SK-N-SH (cell line): ENCODE measurements at regions not wholly inside any gene's neighbourhood (a gene's known extent, or its start where the extent isn't known, plus 50 kb on each side); places are given as distances from the start of the nearest gene placed in this dataset.

Experiments used
- CTCF ChIA-PET: fragments of 300-600, 350-600 bp; formaldehyde crosslinking; extraction: SDS; loops from one replicate; lab custom pipeline; 2021; lab: Yijun Ruan, JAX
- POLR2A ChIA-PET: fragments of 350-600 bp; sonication (Branson Sonifier 250); formaldehyde crosslinking; extraction: SDS; loops from one replicate; lab custom pipeline; 2020; ENCODE audit warnings: antibody characterized with exemption, inconsistent platforms; lab: Yijun Ruan, JAX
- DNase-seq: peaks from one replicate; pipeline ENCODE4 v3.0.0; 2012
- H2AFZ ChIP-seq: fragments of 200-600 bp; sonication (generic); 2 replicates; pipeline ENCODE4 v1.8.1; 2016; ENCODE audit warnings: antibody characterized with exemption, mild to moderate bottlenecking, low read depth
- H3F3A ChIP-seq: fragments of 200-600 bp; sonication (generic); replicated peaks from 2 replicates; pipeline ENCODE3; 2016; ENCODE audit warnings: antibody characterized with exemption, mild to moderate bottlenecking; ENCODE audit not compliant: insufficient read depth
- H3K27ac ChIP-seq, 2 experiments: fragments of 200-500 bp in 1 of 2; fragments of 200-600 bp in 1 of 2; sonication (Bioruptor generic) in 1 of 2; sonication (generic), shearing (Covaris generic) in 1 of 2; 2 replicates each; pipeline versions ENCODE4 v1.5.1 to v1.6.1; 2014 to 2016; ENCODE audit warnings: low read depth in 2 of 2, inconsistent platforms in 1 of 2, low read length in 1 of 2, mild to moderate bottlenecking in 1 of 2, mixed read lengths in 1 of 2
- H3K27me3 ChIP-seq: fragments of 200-600 bp; sonication (generic), shearing (Covaris generic); 2 replicates; pipeline ENCODE4 v1.6.1; 2016; ENCODE audit warnings: mixed run types; ENCODE audit not compliant: insufficient read depth
- H3K36me3 ChIP-seq, 2 experiments: fragments of 200-500 bp in 1 of 2; fragments of 200-600 bp in 1 of 2; sonication (Bioruptor generic) in 1 of 2; sonication (generic) in 1 of 2; replicated peaks in 1 of 2; 2 replicates each; pipeline versions ENCODE3 to v1.5.1; 2014 to 2016; ENCODE audit warnings: low read length in 1 of 2, mild to moderate bottlenecking in 1 of 2; ENCODE audit not compliant: insufficient read depth in 2 of 2, control insufficient read depth in 1 of 2
- H3K4me1 ChIP-seq, 2 experiments: fragments of 200-500 bp in 1 of 2; fragments of 200-600 bp in 1 of 2; sonication (Bioruptor generic) in 1 of 2; sonication (generic), shearing (Covaris generic) in 1 of 2; 2 replicates each; pipeline versions ENCODE4 v1.5.1 to v1.6.1; 2014 to 2016; ENCODE audit warnings: low read depth in 1 of 2, low read length in 1 of 2, mixed run types in 1 of 2; ENCODE audit not compliant: insufficient read depth in 2 of 2, control insufficient read depth in 1 of 2
- H3K4me2 ChIP-seq: fragments of 200-600 bp; sonication (generic), shearing (Covaris generic); 2 replicates; pipeline ENCODE4 v1.6.1; 2017; ENCODE audit warnings: mixed run types
- H3K4me3 ChIP-seq, 2 experiments: fragments of 200-500 bp in 1 of 2; fragments of 200-600 bp in 1 of 2; sonication (Bioruptor generic) in 1 of 2; sonication (generic), shearing (Covaris generic) in 1 of 2; 2 replicates each; pipeline versions ENCODE4 v1.5.1 to v1.8.1; 2014 to 2016; ENCODE audit warnings: low read depth in 2 of 2, inconsistent platforms in 1 of 2, low read length in 1 of 2, mild to moderate bottlenecking in 1 of 2, mixed read lengths in 1 of 2, moderate library complexity in 1 of 2
- H3K79me2 ChIP-seq: fragments of 200-600 bp; sonication (generic); 2 replicates; pipeline ENCODE4 v1.8.1; 2017; ENCODE audit warnings: mild to moderate bottlenecking; ENCODE audit not compliant: insufficient read depth
- H3K9ac ChIP-seq: fragments of 200-600 bp; sonication (generic); 2 replicates; pipeline ENCODE4 v1.6.1; 2017; ENCODE audit warnings: mixed run types
- H3K9me2 ChIP-seq: fragments of 200-600 bp; sonication (generic); 2 replicates; pipeline ENCODE4 v1.6.1; 2017; ENCODE audit warnings: mixed run types
- H3K9me3 ChIP-seq: fragments of 200-600 bp; sonication (generic); 2 replicates; pipeline ENCODE4 v1.6.1; 2017; ENCODE audit warnings: mixed run types, mild to moderate bottlenecking, moderate library complexity
- H4K20me1 ChIP-seq: fragments of 200-600 bp; sonication (generic); 2 replicates; pipeline ENCODE4 v1.6.1; 2017; ENCODE audit warnings: mild to moderate bottlenecking, mixed run types; ENCODE audit not compliant: insufficient read depth
- CTCF ChIP-seq: fragments of 200-600 bp; sonication (generic); IDR thresholded peaks from 2 replicates; pipeline ENCODE4 v1.6.1; 2017; ENCODE audit warnings: antibody characterized with exemption, mild to moderate bottlenecking, moderate library complexity
- EP300 ChIP-seq, 2 experiments: IDR thresholded peaks; 2 replicates each; pipeline versions ENCODE4 v1.4.0 to v1.6.1; 2012; ENCODE audit warnings: borderline replicate concordance in 1 of 2, low read depth in 1 of 2, low read length in 1 of 2
- EZH2phosphoT487 ChIP-seq: fragments of 200-600 bp; sonication (generic); IDR thresholded peaks from 2 replicates; pipeline ENCODE4 v1.6.1; 2017; ENCODE audit warnings: low read depth, mixed run types, mild to moderate bottlenecking, antibody characterized with exemption, moderate library complexity, borderline replicate concordance
- FOXM1 ChIP-seq: IDR thresholded peaks from 2 replicates; pipeline ENCODE4 v1.4.0; 2012; ENCODE audit warnings: low read depth, mild to moderate bottlenecking
- GATA2 ChIP-seq: sonication (generic); formaldehyde crosslinking; IDR thresholded peaks from 2 replicates; pipeline ENCODE4 v1.5.0; 2020; ENCODE audit warnings: mild to moderate bottlenecking, missing genetic modification reagents
- IRF3 ChIP-seq: fragments of 150-350 bp; IDR thresholded peaks from 2 replicates; pipeline ENCODE4 v1.6.1; 2016; ENCODE audit warnings: mild to moderate bottlenecking, low read depth, low read length
- MEF2A ChIP-seq: IDR thresholded peaks from 2 replicates; pipeline ENCODE4 v1.4.0; 2012; ENCODE audit warnings: low read depth, borderline replicate concordance
- MXI1 ChIP-seq: IDR thresholded peaks from 2 replicates; pipeline ENCODE4 v1.6.1; 2012; ENCODE audit warnings: mild to moderate bottlenecking, low read depth, low read length, improper control_type of control experiment
- NFIC ChIP-seq: IDR thresholded peaks from 2 replicates; pipeline ENCODE4 v1.4.0; 2012; ENCODE audit warnings: borderline replicate concordance
- NRF1 ChIP-seq: IDR thresholded peaks from 2 replicates; pipeline ENCODE4 v1.6.1; 2012; ENCODE audit warnings: low read depth, mild to moderate bottlenecking, low read length
- RFX5 ChIP-seq: IDR thresholded peaks from 2 replicates; pipeline ENCODE4 v1.6.1; 2012; ENCODE audit warnings: mild to moderate bottlenecking, improper control_type of control experiment, low read length
- RXRA ChIP-seq: IDR thresholded peaks from 2 replicates; pipeline ENCODE4 v1.4.0; 2012; ENCODE audit warnings: low read depth, mild to moderate bottlenecking, borderline replicate concordance
- SIN3A ChIP-seq: IDR thresholded peaks from 2 replicates; pipeline ENCODE4 v1.6.1; 2012; ENCODE audit warnings: low read depth, mild to moderate bottlenecking, low read length, moderate library complexity, borderline replicate concordance
- TCF12 ChIP-seq: IDR thresholded peaks from 2 replicates; pipeline ENCODE4 v1.4.0; 2012
- TEAD4 ChIP-seq: IDR thresholded peaks from 2 replicates; pipeline ENCODE4 v1.4.0; 2012; ENCODE audit warnings: mild to moderate bottlenecking, borderline replicate concordance; ENCODE audit not compliant: insufficient read depth
- USF2 ChIP-seq: fragments of 150-350 bp; IDR thresholded peaks from 2 replicates; pipeline ENCODE4 v1.6.1; 2017; ENCODE audit warnings: antibody characterized with exemption, low read length, low read depth, borderline replicate concordance
- WGBS: methylation state at CpG from one replicate; pipeline ENCODE4 v1.1.6; 2017; ENCODE audit warnings: low lambda C conversion rate; 5-methylcytosine and 5-hydroxymethylcytosine counted together

- TF ChIP-seq TCF12, result no peak
- no peak overlapping the region for H3K4me3 ChIP-seq
- H2AFZ ChIP-seq, result no peak overlapping the region
- H3K27ac ChIP-seq, result no peak overlapping the region
- no peak overlapping the region for H3K4me2 ChIP-seq
- H3K4me1 ChIP-seq, result no peaks in the 10 kb centered on the region
- H3K9ac ChIP-seq, result no peak overlapping the region
- no peaks in the 10 kb centered on the region for H3F3A ChIP-seq
- POLR2A ChIA-PET, result no interaction called here
- CTCF ChIA-PET, result no interaction called here
- no peaks in the 10 kb centered on the region for H3K9me2 ChIP-seq
- WGBS, result 6% methylated on average over 9 of the region's 9 CpGs
- no peaks in the 10 kb centered on the region for H4K20me1 ChIP-seq
- H3K36me3 ChIP-seq, result no peaks in the 10 kb centered on the region
- H3K9me3 ChIP-seq, result no peaks in the 10 kb centered on the region
- no peaks in the 10 kb centered on the region for H3K79me2 ChIP-seq
- H3K27me3 ChIP-seq, result no peaks in the 10 kb centered on the region; the same call in 1 of the 2 replicates
- no peak for DNase-seq
Measured at GRCh38 chr6:9841886-9842725, 572.8 kb downstream of the TFAP2A start.

- WGBS, result 7% methylated on average over 4 of the region's 4 CpGs
- H2AFZ ChIP-seq, result no peak overlapping the region
- H3K79me2 ChIP-seq, result no peaks in the 10 kb centered on the region
- DNase-seq, result no peak
- H3K9ac ChIP-seq, result no peak overlapping the region
- no peaks in the 10 kb centered on the region for H3K9me2 ChIP-seq
- CTCF ChIA-PET, result no interaction called here
- no peaks in the 10 kb centered on the region for H3F3A ChIP-seq
- no peaks in the 10 kb centered on the region for H3K9me3 ChIP-seq
- H3K36me3 ChIP-seq, result no peaks in the 10 kb centered on the region
- TF ChIP-seq MEF2A (no peak), IRF3 (no peak), NRF1 (no peak), FOXM1 (no peak), GATA2 (no peak), USF2 (no peak), NFIC (no peak), MXI1 (no peak), EZH2phosphoT487 (no peak), TEAD4 (no peak), RXRA (no peak), RFX5 (no peak), SIN3A (no peak), CTCF (no peak), EP300 (IDR thresholded peaks at IDR 0.05; ENCODE audit: borderline replicate concordance in 1 of 2, low read depth in 1 of 2, low read length in 1 of 2) (no peak)
- H3K4me3 ChIP-seq, result no peak overlapping the region
- no peaks in the 10 kb centered on the region; the same call in 1 of the 2 replicates for H3K27me3 ChIP-seq
- no peak overlapping the region for H3K27ac ChIP-seq
- H3K4me1 ChIP-seq, result no peaks in the 10 kb centered on the region
- POLR2A ChIA-PET, result no interaction called here
- H3K4me2 ChIP-seq, result no peak overlapping the region
- no peaks in the 10 kb centered on the region for H4K20me1 ChIP-seq
Measured at GRCh38 chr6:9834233-9834632, 580.6 kb downstream of the TFAP2A start.
